Esophagus muscularis mucosa (tissue), 4 donors: ENCODE measurements at regions not wholly inside any gene's neighbourhood (a gene's known extent, or its start where the extent isn't known, plus 50 kb on each side); places are given as distances from the start of the nearest gene placed in this dataset.

ENCODE experiments used
- DNase-seq: peaks from one replicate; pipeline ENCODE4 v3.0.0-alpha.2; 2017; ENCODE audit errors: extremely low spot score
- H3K27ac ChIP-seq, 4 donors: fragments of 200-600 bp; sonication (generic); replicated peaks in 1 of 4; 1 replicate in 3 of 4; 2 replicates in 1 of 4; pipeline ENCODE4 v1.5.1; 2016 to 2019; ENCODE audit warnings: mild to moderate bottlenecking in 1 of 4
- H3K27me3 ChIP-seq, 4 donors: fragments of 200-600 bp; sonication (generic); one replicate each; pipeline versions ENCODE4 v1.5.1 to v1.6.0; 2016 to 2019
- H3K36me3 ChIP-seq, 4 donors: fragments of 200-600 bp; sonication (generic); one replicate each; pipeline ENCODE4 v1.5.1; 2016 to 2019
- H3K4me1 ChIP-seq, 4 donors: fragments of 200-600 bp; sonication (generic); one replicate each; pipeline ENCODE4 v1.5.1; 2016 to 2019
- H3K4me3 ChIP-seq, 4 donors: fragments of 200-600 bp; sonication (generic); 1 replicate in 2 of 4; 2 replicates in 2 of 4; pipeline ENCODE4 v1.5.1; 2016 to 2019; ENCODE audit warnings: mild to moderate bottlenecking in 4 of 4, moderate library complexity in 1 of 4
- H3K9me3 ChIP-seq, 4 donors: fragments of 200-600 bp; sonication (generic); 1 replicate in 3 of 4; 2 replicates in 1 of 4; pipeline ENCODE4 v1.5.1; 2016 to 2019
- CTCF ChIP-seq, 3 experiments: fragments of 200-600 bp in 2 of 3; fragments of 450-650 bp in 1 of 3; sonication (generic) in 2 of 3; IDR thresholded peaks; one replicate each; pipeline ENCODE4 v1.5.1; 2017 to 2019; ENCODE audit warnings: antibody characterized with exemption in 3 of 3, mild to moderate bottlenecking in 2 of 3, moderate library complexity in 1 of 3
- EP300 ChIP-seq: sonication (generic); formaldehyde crosslinking; IDR thresholded peaks from one replicate; pipeline ENCODE4 v1.6.1; 2017; ENCODE audit warnings: antibody characterized with exemption
- POLR2A ChIP-seq: fragments of 450-650 bp; IDR thresholded peaks from one replicate; pipeline ENCODE4 v1.6.1; 2017; ENCODE audit warnings: antibody characterized with exemption, moderate library complexity, mild to moderate bottlenecking, low read depth
- POLR2AphosphoS5 ChIP-seq, 2 donors: sonication (generic); formaldehyde crosslinking; IDR thresholded peaks; one replicate each; pipeline ENCODE4 v1.6.1; 2017; ENCODE audit warnings: antibody characterized with exemption in 2 of 2
- WGBS: methylation state at CpG from one replicate; pipeline ENCODE4 v1.1.5; 2018; 5-methylcytosine and 5-hydroxymethylcytosine counted together
- intact Hi-C: fragments of 100-400 bp; cut with DNase I; formaldehyde crosslinking; loops from one replicate; pipeline ENCODE4 v1.15.1; 2023

GRCh38 chr5:159405611-159406031 is 75.3 kb upstream of the IL12B start:
- H3K4me1 ChIP-seq = peaks cover 0 to 8% (median 3%) of the 10 kb centered on the region in 4 donors
- intact Hi-C loops = no loop called here
- 56% methylated on average over 5 of the region's 5 CpGs for WGBS
- H3K27ac ChIP-seq = no peak overlapping the region
- TF ChIP-seq CTCF (IDR thresholded peaks at IDR 0.05) (no peak), EP300 (no peak), POLR2A (no peak)
- H3K36me3 ChIP-seq = no peaks in the 10 kb centered on the region
- H3K27me3 ChIP-seq = peaks cover 0 to 8% (median 0%) of the 10 kb centered on the region in 4 donors
- no peak overlapping the region for H3K4me3 ChIP-seq
- no peaks in the 10 kb centered on the region for H3K9me3 ChIP-seq
- DNase-seq = peak; percentile 50

- TF ChIP-seq POLR2AphosphoS5 (IDR thresholded peaks at IDR 0.05) = no peak
- no peak for TF ChIP-seq POLR2A
- TF ChIP-seq CTCF (IDR thresholded peaks at IDR 0.05) = no peak
- no peak for TF ChIP-seq EP300
- no peaks in the 10 kb centered on the region for H3K36me3 ChIP-seq
- WGBS = 80% methylated on average over 3 of the region's 3 CpGs
- peaks cover 0 to 8% (median 0%) of the 10 kb centered on the region in 4 donors for H3K27me3 ChIP-seq
- peaks cover 0 to 8% (median 3%) of the 10 kb centered on the region in 4 donors for H3K4me1 ChIP-seq
- H3K27ac ChIP-seq = no peak overlapping the region
- intact Hi-C loops = no loop called here
- H3K9me3 ChIP-seq = no peaks in the 10 kb centered on the region
- no peak overlapping the region for H3K4me3 ChIP-seq
- peak; percentile 42 for DNase-seq
These were observed 76.3 kb upstream of the IL12B start for GRCh38 chr5:159406571-159406970.

GRCh38 chr5:159409801-159410200 is 79.5 kb upstream of the IL12B start:
- WGBS = 84% methylated on average over 4 of the region's 4 CpGs
- H3K4me1 ChIP-seq = no peaks in the 10 kb centered on the region
- H3K27me3 ChIP-seq = no peaks in the 10 kb centered on the region
- H3K4me3 ChIP-seq = no peak overlapping the region
- no peaks in the 10 kb centered on the region for H3K36me3 ChIP-seq
- TF ChIP-seq CTCF (IDR thresholded peaks at IDR 0.05) (no peak), POLR2AphosphoS5 (IDR thresholded peaks at IDR 0.05) (no peak), POLR2A (no peak), EP300 (no peak)
- H3K9me3 ChIP-seq = no peaks in the 10 kb centered on the region
- intact Hi-C loops = no loop called here
- DNase-seq = no peak
- H3K27ac ChIP-seq = no peak overlapping the region

- Histone ChIP-seq H3K4me3 (no peak overlapping the region), H3K9me3 (no peaks in the 10 kb centered on the region), H3K27ac (no peak overlapping the region), H3K4me1 (no peaks in the 10 kb centered on the region), H3K36me3 (no peaks in the 10 kb centered on the region), H3K27me3 (no peaks in the 10 kb centered on the region)
- WGBS = 88% methylated on average over 2 of the region's 2 CpGs
- no peak for TF ChIP-seq POLR2AphosphoS5 (IDR thresholded peaks at IDR 0.05)
- no peak for TF ChIP-seq CTCF (IDR thresholded peaks at IDR 0.05)
- TF ChIP-seq EP300 = no peak
- TF ChIP-seq POLR2A = no peak
- intact Hi-C loops = no loop called here
- DNase-seq = no peak
These were observed 80.2 kb upstream of the IL12B start for GRCh38 chr5:159410480-159410879.

GRCh38 chr5:159411115-159411514 is 80.8 kb upstream of the IL12B start:
- 74% methylated on average over 6 of the region's 6 CpGs for WGBS
- Histone ChIP-seq H3K4me1 (no peaks in the 10 kb centered on the region), H3K27me3 (no peaks in the 10 kb centered on the region), H3K9me3 (no peaks in the 10 kb centered on the region), H3K27ac (no peak overlapping the region), H3K4me3 (no peak overlapping the region), H3K36me3 (no peaks in the 10 kb centered on the region)
- intact Hi-C loops = no loop called here
- DNase-seq = no peak
- TF ChIP-seq POLR2A = no peak
